Islet precursor cell (in vitro differentiated cells): ENCODE measurements at regions not wholly inside any gene's neighbourhood (a gene's known extent, or its start where the extent isn't known, plus 50 kb on each side); places are given as distances from the start of the nearest gene placed in this dataset.

Source experiments
- DNase-seq: peaks from one replicate; pipeline ENCODE4 v3.0.0-alpha.2; 2018

GRCh38 chr5:51279983-51280706 lies 103.1 kb upstream of the ISL1 start:
- DNase-seq, result no peak

DNA sequence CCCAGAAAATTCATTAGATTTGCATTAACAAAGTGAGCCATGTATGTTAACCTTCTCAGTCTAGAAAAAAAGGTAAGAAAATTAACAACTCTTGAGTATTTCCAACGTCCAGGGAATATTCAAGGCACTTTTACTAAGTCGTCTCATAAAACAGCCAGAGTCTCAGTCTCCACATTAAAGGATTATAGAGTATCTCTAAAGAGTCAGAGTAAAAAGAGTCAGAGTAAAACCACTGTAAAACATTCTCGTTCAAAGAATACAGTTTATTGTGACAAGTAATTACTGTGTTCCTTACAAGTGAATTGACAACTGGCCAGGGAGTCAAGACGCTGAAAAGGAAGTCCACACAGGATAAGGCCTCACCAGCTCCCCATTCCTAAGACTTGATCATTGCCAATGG lies 97.2 kb upstream of the ISL1 start:
- DNase-seq, result no peak

DNA sequence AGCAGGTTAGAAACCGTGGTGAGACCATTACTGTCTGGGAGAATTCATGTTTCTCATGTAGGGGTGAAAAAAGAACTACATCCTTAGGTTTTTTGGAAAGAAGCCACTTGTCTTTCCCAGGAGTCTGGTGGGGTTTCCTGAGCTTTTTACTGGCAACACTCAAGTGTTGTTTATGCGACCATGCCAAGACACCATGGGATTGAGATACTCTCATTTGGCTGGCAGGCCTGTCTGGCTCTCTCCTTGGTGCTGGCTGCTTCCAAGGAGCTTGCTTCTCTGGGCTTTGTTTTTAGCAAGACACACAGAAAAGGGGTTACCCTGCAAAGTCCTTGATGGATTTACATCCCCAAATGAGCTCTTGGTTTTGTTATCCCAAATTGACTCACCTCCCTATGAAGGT lies 80.9 kb upstream of the ISL1 start:
- no peak for DNase-seq

GRCh38 chr5:51326844-51327243 lies 56.4 kb upstream of the ISL1 start:
- DNase-seq, result no peak
